ENCODE measurements at regions not wholly inside any gene's neighbourhood (a gene's known extent, or its start where the extent isn't known, plus 50 kb on each side); places are given as distances from the start of the nearest gene placed in this dataset.

DNA sequence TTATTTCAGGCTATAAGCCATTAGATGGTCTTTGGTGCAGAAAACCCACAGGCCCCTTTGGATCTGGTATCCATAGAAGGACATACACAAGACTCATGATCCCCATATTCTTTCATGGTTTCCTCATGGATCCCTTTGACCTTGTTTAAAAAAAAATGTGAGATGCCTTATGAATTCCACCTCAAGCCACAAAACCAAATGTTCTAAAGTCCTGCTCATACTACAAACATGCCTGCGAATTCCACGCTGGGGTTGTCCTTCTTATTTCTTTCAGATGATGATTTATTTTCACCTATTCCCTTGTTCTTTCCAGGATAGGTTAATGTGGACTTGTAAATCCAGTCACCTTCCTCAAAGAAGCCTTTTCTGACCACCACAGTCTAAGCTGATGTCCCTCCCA lies 256.9 kb upstream of the DPYD start:
- TF ChIP-seq, protein P1, sequence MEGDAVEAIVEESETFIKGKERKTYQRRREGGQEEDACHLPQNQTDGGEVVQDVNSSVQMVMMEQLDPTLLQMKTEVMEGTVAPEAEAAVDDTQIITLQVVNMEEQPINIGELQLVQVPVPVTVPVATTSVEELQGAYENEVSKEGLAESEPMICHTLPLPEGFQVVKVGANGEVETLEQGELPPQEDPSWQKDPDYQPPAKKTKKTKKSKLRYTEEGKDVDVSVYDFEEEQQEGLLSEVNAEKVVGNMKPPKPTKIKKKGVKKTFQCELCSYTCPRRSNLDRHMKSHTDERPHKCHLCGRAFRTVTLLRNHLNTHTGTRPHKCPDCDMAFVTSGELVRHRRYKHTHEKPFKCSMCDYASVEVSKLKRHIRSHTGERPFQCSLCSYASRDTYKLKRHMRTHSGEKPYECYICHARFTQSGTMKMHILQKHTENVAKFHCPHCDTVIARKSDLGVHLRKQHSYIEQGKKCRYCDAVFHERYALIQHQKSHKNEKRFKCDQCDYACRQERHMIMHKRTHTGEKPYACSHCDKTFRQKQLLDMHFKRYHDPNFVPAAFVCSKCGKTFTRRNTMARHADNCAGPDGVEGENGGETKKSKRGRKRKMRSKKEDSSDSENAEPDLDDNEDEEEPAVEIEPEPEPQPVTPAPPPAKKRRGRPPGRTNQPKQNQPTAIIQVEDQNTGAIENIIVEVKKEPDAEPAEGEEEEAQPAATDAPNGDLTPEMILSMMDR (IDR thresholded peaks at IDR 0.05; ENCODE audit: low read depth, low read length) = no peak
- Histone ChIP-seq H3K27ac (no peak overlapping the region), H3K36me3 (no peaks in the 10 kb centered on the region), H3K27me3 (no peaks in the 10 kb centered on the region), H3K4me3 (no peak overlapping the region), H3K4me1 (ENCODE audit: low read depth) (no peaks in the 10 kb centered on the region), H3K9me3 (ENCODE audit: low read depth) (no peaks in the 10 kb centered on the region)
- DNase-seq (ENCODE audit: low read depth in 1 of 2, low spot score in 1 of 2) = no peak

DNA sequence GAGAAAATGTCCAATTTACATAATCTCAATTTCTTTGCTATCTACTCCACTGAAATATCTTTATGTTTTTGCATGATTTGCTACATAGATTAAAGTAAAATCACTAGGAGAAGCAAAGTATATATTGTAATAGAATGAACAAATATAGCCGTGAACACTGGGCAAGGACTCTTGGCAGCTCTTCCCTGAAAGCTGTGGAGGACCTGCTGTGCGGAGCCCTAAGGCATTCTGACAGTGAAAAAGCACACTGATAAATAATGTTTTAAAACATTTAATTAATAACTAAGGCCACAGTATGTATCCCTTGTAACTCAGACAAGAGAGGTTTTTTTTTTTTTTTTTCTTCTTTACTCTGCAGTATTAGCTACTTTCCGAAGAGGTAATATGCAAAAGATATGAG lies 256.1 kb upstream of the DPYD start:
- Histone ChIP-seq H3K36me3 (no peaks in the 10 kb centered on the region), H3K9me3 (ENCODE audit: low read depth) (no peaks in the 10 kb centered on the region), H3K27ac (no peak overlapping the region), H3K4me3 (no peak overlapping the region), H3K27me3 (no peaks in the 10 kb centered on the region), H3K4me1 (ENCODE audit: low read depth) (no peaks in the 10 kb centered on the region)
- DNase-seq (ENCODE audit: low read depth in 1 of 2, low spot score in 1 of 2) = no peak
- TF ChIP-seq, protein P1 (IDR thresholded peaks at IDR 0.05; ENCODE audit: low read depth, low read length) = no peak

DNA sequence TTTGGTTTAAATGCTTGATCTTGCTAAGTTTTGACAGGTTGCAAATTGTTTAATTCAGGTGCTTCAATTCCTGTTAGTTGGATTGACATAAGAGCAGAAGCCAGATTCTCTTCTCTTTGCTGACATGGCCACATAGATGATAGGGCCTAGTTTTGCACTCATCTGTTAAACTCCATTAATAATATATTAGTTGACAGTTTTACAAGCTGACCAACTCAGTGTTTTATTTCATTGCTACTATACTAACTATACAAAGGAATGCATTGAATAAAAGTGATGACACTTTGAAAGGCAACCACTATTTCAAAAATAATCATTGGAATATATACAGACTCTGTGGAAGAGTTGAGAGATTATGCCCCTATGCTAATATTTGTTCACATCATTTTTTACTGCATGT lies 255.6 kb upstream of the DPYD start:
- Histone ChIP-seq H3K27me3 (no peaks in the 10 kb centered on the region), H3K27ac (no peak overlapping the region), H3K4me3 (no peak overlapping the region), H3K4me1 (ENCODE audit: low read depth) (no peaks in the 10 kb centered on the region), H3K36me3 (no peaks in the 10 kb centered on the region), H3K9me3 (ENCODE audit: low read depth) (no peaks in the 10 kb centered on the region)
- TF ChIP-seq, protein P1 (IDR thresholded peaks at IDR 0.05; ENCODE audit: low read depth, low read length) = no peak
- DNase-seq (ENCODE audit: low read depth in 1 of 2, low spot score in 1 of 2) = no peak

DNA sequence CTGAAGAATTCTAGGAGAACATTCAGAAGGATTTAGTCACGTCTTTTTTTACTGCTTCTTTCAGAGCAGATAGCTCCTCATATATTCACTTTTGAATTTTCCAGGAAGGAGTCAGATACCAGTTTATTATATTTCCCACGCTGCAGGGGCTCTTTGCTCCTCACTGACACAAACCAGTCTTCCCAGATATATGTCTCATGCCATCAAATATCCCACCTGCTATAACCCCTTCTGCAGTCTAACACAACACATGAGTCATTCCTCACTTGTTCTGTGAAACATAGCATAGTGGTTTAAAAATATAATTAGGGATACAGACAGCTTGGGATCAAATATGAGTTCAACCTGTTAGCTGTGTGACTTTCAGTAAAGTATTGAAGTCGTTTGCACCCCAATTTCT lies 251.7 kb upstream of the DPYD start:
- no peaks in the 10 kb centered on the region for H3K27me3 ChIP-seq
- no peaks in the 10 kb centered on the region for H3K36me3 ChIP-seq
- H3K9me3 ChIP-seq (ENCODE audit: low read depth) = no peaks in the 10 kb centered on the region
- TF ChIP-seq, protein P1 (IDR thresholded peaks at IDR 0.05; ENCODE audit: low read depth, low read length) = no peak
- H3K4me3 ChIP-seq = no peak overlapping the region
- no peak for DNase-seq (ENCODE audit: low read depth in 1 of 2, low spot score in 1 of 2)
- no peak overlapping the region for H3K27ac ChIP-seq
- no peaks in the 10 kb centered on the region for H3K4me1 ChIP-seq (ENCODE audit: low read depth)

DNA sequence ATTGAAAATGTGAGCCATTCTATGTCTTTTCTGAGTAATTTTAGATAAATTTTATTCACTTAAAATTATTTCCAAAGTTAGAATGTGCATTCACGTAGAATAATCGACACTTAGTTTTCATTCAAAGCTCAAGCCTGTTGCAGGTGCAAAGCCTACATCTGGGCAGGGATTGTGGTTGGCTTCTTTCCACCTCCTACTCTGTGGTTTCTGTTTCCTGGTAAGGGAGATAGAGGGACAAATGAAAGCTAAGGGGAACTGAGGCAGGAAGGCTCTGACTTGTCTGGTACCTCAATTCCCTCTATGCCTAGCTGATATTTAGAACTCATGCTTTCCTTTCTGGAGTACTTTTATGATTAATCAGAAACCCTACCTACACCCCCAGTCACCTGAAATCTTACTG lies 251.2 kb upstream of the DPYD start:
- TF ChIP-seq, protein P1 (IDR thresholded peaks at IDR 0.05; ENCODE audit: low read depth, low read length) = no peak
- Histone ChIP-seq H3K4me3 (no peak overlapping the region), H3K27ac (no peak overlapping the region), H3K9me3 (ENCODE audit: low read depth) (no peaks in the 10 kb centered on the region), H3K4me1 (ENCODE audit: low read depth) (no peaks in the 10 kb centered on the region), H3K27me3 (no peaks in the 10 kb centered on the region), H3K36me3 (no peaks in the 10 kb centered on the region)
- no peak for DNase-seq (ENCODE audit: low read depth in 1 of 2, low spot score in 1 of 2)

DNA sequence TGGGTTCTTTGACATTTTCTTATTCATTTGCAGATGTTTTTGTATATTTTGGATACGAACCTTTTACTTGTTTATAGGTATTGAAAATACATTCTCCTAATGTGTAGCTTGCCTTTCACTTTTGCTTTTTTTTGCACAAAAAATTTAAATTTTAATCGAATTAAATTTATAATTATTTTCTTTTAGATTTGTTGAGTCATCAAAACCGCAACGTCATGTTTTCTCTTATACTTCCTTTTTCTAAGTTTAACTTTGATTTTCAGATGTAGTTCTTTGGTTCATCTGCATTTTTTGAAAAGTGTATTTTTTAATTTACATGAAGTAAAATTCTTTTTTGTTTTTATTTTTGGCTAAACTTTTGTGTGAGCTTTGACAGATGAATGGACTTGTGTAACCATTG lies 243.7 kb upstream of the DPYD start:
- no peaks in the 10 kb centered on the region for H3K9me3 ChIP-seq (ENCODE audit: low read depth)
- H3K27me3 ChIP-seq = no peaks in the 10 kb centered on the region
- TF ChIP-seq, protein P1 (IDR thresholded peaks at IDR 0.05; ENCODE audit: low read depth, low read length) = no peak
- no peak overlapping the region for H3K4me3 ChIP-seq
- no peaks in the 10 kb centered on the region for H3K4me1 ChIP-seq (ENCODE audit: low read depth)
- H3K36me3 ChIP-seq = no peaks in the 10 kb centered on the region
- no peak overlapping the region for H3K27ac ChIP-seq
- DNase-seq (ENCODE audit: low read depth in 1 of 2, low spot score in 1 of 2) = no peak

Data from cardiac muscle cell (in vitro differentiated cells and primary cell).